IMR-90 (cell line): ENCODE measurements at regions not wholly inside any gene's neighbourhood (a gene's known extent, or its start where the extent isn't known, plus 50 kb on each side); places are given as distances from the start of the nearest gene placed in this dataset.

Experiments used
- ATAC-seq: fragments of 200-7000 bp; cut with Tn5 transposase; 2 replicates; pipeline ENCODE4 v1.9.1; 2020; ENCODE audit warnings: low read depth, mild to moderate bottlenecking, moderate library complexity
- BruUV-seq: library from RNA; stranded (reverse); fragments of 400-500 nt; replicated peaks from 2 replicates; lab custom pipeline; 2021; lab: Mats Ljungman, UMichigan
- CTCF ChIA-PET: fragments of 300-600 bp; formaldehyde crosslinking; extraction: SDS; loops from one replicate; lab custom pipeline; 2021; ENCODE audit warnings: antibody characterized with exemption; lab: Yijun Ruan, JAX
- POLR2A ChIA-PET: fragments of 300-600 bp; sonication (Branson Sonifier 250); formaldehyde crosslinking; loops from one replicate; lab custom pipeline; 2022; ENCODE audit warnings: antibody characterized with exemption; ENCODE audit not compliant: unreplicated experiment; lab: Charles Lee
- DNase-seq: peaks from one replicate; pipeline ENCODE4 v3.0.0; 2013
- H2AFZ ChIP-seq: replicated peaks from 2 replicates; pipeline ENCODE3; 2013; ENCODE audit warnings: low read length, mild to moderate bottlenecking; ENCODE audit not compliant: poor library complexity
- H2AK5ac ChIP-seq: 2 replicates; pipeline ENCODE4 v1.6.1; 2013; ENCODE audit warnings: low read depth, low read length, inconsistent platforms
- H2AK9ac ChIP-seq: replicated peaks from 2 replicates; pipeline ENCODE3; 2013; ENCODE audit warnings: mild to moderate bottlenecking, low read depth, low read length, moderate library complexity; ENCODE audit not compliant: poor library complexity
- H2BK120ac ChIP-seq: 2 replicates; pipeline ENCODE4 v1.6.1; 2013; ENCODE audit warnings: low read depth, low read length, inconsistent platforms
- H2BK15ac ChIP-seq: 3 replicates; pipeline ENCODE4 v1.6.1; 2013; ENCODE audit warnings: low read depth, low read length, inconsistent platforms
- H2BK20ac ChIP-seq: 2 replicates; pipeline ENCODE4 v1.6.1; 2013; ENCODE audit warnings: low read depth, mild to moderate bottlenecking, inconsistent platforms, low read length, moderate library complexity
- H2BK5ac ChIP-seq: 2 replicates; pipeline ENCODE4 v1.6.1; 2013; ENCODE audit warnings: mild to moderate bottlenecking, low read depth, low read length, inconsistent platforms; ENCODE audit not compliant: poor library complexity, severe bottlenecking
- H3K14ac ChIP-seq: replicated peaks from 2 replicates; pipeline ENCODE4 v1.6.1; 2013; ENCODE audit warnings: low read depth, low read length, inconsistent platforms
- H3K18ac ChIP-seq: 2 replicates; pipeline ENCODE4 v1.6.1; 2013; ENCODE audit warnings: low read depth, low read length, control low read depth
- H3K23ac ChIP-seq: 2 replicates; pipeline ENCODE4 v1.6.1; 2013; ENCODE audit warnings: low read depth, low read length, inconsistent platforms
- H3K27ac ChIP-seq: 2 replicates; pipeline ENCODE4 v1.5.1; 2013; ENCODE audit warnings: mild to moderate bottlenecking, control low read depth, low read length; ENCODE audit not compliant: insufficient read depth
- H3K27me3 ChIP-seq: 2 replicates; pipeline ENCODE4 v1.6.1; 2013; ENCODE audit warnings: low read length; ENCODE audit not compliant: control insufficient read depth, insufficient read depth
- H3K36me3 ChIP-seq: 2 replicates; pipeline ENCODE4 v1.6.1; 2013; ENCODE audit warnings: low read length, mixed read lengths; ENCODE audit not compliant: control insufficient read depth, insufficient read depth
- H3K4ac ChIP-seq: 2 replicates; pipeline ENCODE4 v1.6.1; 2013; ENCODE audit warnings: low read depth, low read length, inconsistent platforms
- H3K4me1 ChIP-seq: 2 replicates; pipeline ENCODE4 v1.6.1; 2013; ENCODE audit warnings: low read length, mixed read lengths; ENCODE audit not compliant: control insufficient read depth, insufficient read depth
- H3K4me2 ChIP-seq: 2 replicates; pipeline ENCODE4 v1.6.1; 2013; ENCODE audit warnings: low read depth, mild to moderate bottlenecking, control low read depth, low read length, moderate library complexity
- H3K4me3 ChIP-seq: 2 replicates; pipeline ENCODE4 v1.5.1; 2013; ENCODE audit warnings: low read depth, mild to moderate bottlenecking, control low read depth, low read length, moderate library complexity; ENCODE audit not compliant: insufficient read depth
- H3K56ac ChIP-seq: 2 replicates; pipeline ENCODE4 v1.6.1; 2013; ENCODE audit warnings: low read length, inconsistent platforms; ENCODE audit not compliant: insufficient read depth; ENCODE audit errors: extremely low read depth
- H3K79me1 ChIP-seq, 2 experiments: 2 replicates each; pipeline ENCODE4 v1.6.1; 2013; ENCODE audit warnings: low read length in 2 of 2, inconsistent platforms in 1 of 2, low read depth in 1 of 2
- H3K9ac ChIP-seq: 2 replicates; pipeline ENCODE4 v1.6.1; 2013; ENCODE audit warnings: low read depth, low read length, control low read depth
- H3K9me1 ChIP-seq: 2 replicates; pipeline ENCODE4 v1.6.1; 2013; ENCODE audit warnings: low read length, inconsistent platforms; ENCODE audit not compliant: insufficient read depth
- H3K9me3 ChIP-seq: 2 replicates; pipeline ENCODE4 v1.6.1; 2013; ENCODE audit warnings: low read length; ENCODE audit not compliant: control insufficient read depth, insufficient read depth
- H4K20me1 ChIP-seq: 2 replicates; pipeline ENCODE4 v1.6.1; 2013; ENCODE audit warnings: low read length, inconsistent platforms; ENCODE audit not compliant: insufficient read depth
- H4K5ac ChIP-seq: 2 replicates; pipeline ENCODE4 v1.6.1; 2013; ENCODE audit warnings: mild to moderate bottlenecking, low read depth, low read length, control low read depth
- H4K8ac ChIP-seq, 2 experiments: 2 replicates each; pipeline ENCODE4 v1.6.1; 2013; ENCODE audit warnings: low read depth in 2 of 2, low read length in 2 of 2, control low read depth in 1 of 2, inconsistent platforms in 1 of 2
- H4K91ac ChIP-seq: 2 replicates; pipeline ENCODE4 v1.6.1; 2013; ENCODE audit warnings: low read depth, low read length, inconsistent platforms; ENCODE audit not compliant: insufficient read depth
- BHLHE40 ChIP-seq: fragments of 150-350 bp; IDR thresholded peaks from 2 replicates; pipeline ENCODE4 v1.6.1; 2016; ENCODE audit warnings: mild to moderate bottlenecking, low read depth, low read length
- CEBPB ChIP-seq: IDR thresholded peaks from 2 replicates; pipeline ENCODE4 v1.6.1; 2012; ENCODE audit warnings: low read depth, low read length, improper control_type of control experiment
- CHD1 ChIP-seq: IDR thresholded peaks from 2 replicates; pipeline ENCODE4 v1.6.1; 2012; ENCODE audit warnings: low read depth, low read length, improper control_type of control experiment
- FOS ChIP-seq: fragments of 150-350 bp; IDR thresholded peaks from 2 replicates; pipeline ENCODE4 v1.6.1; 2016; ENCODE audit warnings: low read depth, low read length
- MXI1 ChIP-seq: IDR thresholded peaks from 2 replicates; pipeline ENCODE4 v1.6.1; 2012; ENCODE audit warnings: low read depth, mild to moderate bottlenecking, low read length, moderate library complexity, borderline replicate concordance
- NFE2L2 ChIP-seq: fragments of 150-350 bp; IDR thresholded peaks from 2 replicates; pipeline ENCODE4 v1.6.1; 2016; ENCODE audit warnings: low read depth, mild to moderate bottlenecking, low read length
- POLR2A ChIP-seq: IDR thresholded peaks from 2 replicates; pipeline ENCODE4 v1.6.1; 2012; ENCODE audit warnings: mild to moderate bottlenecking, low read depth, low read length
- RCOR1 ChIP-seq: IDR thresholded peaks from 2 replicates; pipeline ENCODE4 v1.6.1; 2012; ENCODE audit warnings: mild to moderate bottlenecking, low read length, improper control_type of control experiment; ENCODE audit not compliant: insufficient replicate concordance
- RFX5 ChIP-seq: IDR thresholded peaks from 2 replicates; pipeline ENCODE4 v1.8.0; 2012; ENCODE audit warnings: low read depth, mild to moderate bottlenecking, low read length, moderate library complexity
- SMC3 ChIP-seq: fragments of 150-350 bp; IDR thresholded peaks from 2 replicates; pipeline ENCODE4 v1.6.1; 2016; ENCODE audit warnings: low read depth, mild to moderate bottlenecking, antibody characterized with exemption, low read length, moderate library complexity
- whole genome bisulfite sequencing, 2 experiments: methylation state at CpG; one replicate each; pipeline versions ENCODE4 v1.1.5 to v1.1.7; 2013; ENCODE audit warnings: missing lambda C conversion rate in 2 of 2; ENCODE audit not compliant: insufficient read length in 1 of 2; ENCODE audit errors: extremely low coverage in 2 of 2; 5-methylcytosine and 5-hydroxymethylcytosine counted together
- dilution Hi-C: fragments of 300-500 bp; cut with HindIII; formaldehyde crosslinking; loops from one replicate; pipeline ENCODE4 v1.14.3; 2018; ENCODE audit warnings: low sequenced_read_pairs; ENCODE audit not compliant: unreplicated experiment
- in situ Hi-C: fragments of 300-500 bp; cut with MboI; formaldehyde crosslinking; loops from 3 replicates; pipeline ENCODE4 v1.14.3; 2019; ENCODE audit warnings: low sequenced_read_pairs, inconsistent platforms, mixed read lengths
- intact Hi-C: fragments of 100-400 bp; cut with micrococcal nuclease; formaldehyde crosslinking; loops from 2 replicates; pipeline ENCODE4 v1.10.0; 2022
- TF ChIP-seq, protein P1 (sequence below): conservative IDR thresholded peaks from 2 replicates; pipeline ENCODE4 v1.5.1; 2012; ENCODE audit warnings: mild to moderate bottlenecking, low read depth, low read length, improper control_type of control experiment
- TF ChIP-seq, protein P2 (sequence below): fragments of 150-350 bp; IDR thresholded peaks from 2 replicates; pipeline ENCODE4 v1.6.1; 2016; ENCODE audit warnings: low read depth, mild to moderate bottlenecking, low read length, moderate library complexity, borderline replicate concordance
- TF ChIP-seq, protein P3 (sequence below): fragments of 150-350 bp; IDR thresholded peaks from 2 replicates; pipeline ENCODE4 v1.6.1; 2017; ENCODE audit warnings: mild to moderate bottlenecking, antibody characterized with exemption, low read length, low read depth

DNA sequence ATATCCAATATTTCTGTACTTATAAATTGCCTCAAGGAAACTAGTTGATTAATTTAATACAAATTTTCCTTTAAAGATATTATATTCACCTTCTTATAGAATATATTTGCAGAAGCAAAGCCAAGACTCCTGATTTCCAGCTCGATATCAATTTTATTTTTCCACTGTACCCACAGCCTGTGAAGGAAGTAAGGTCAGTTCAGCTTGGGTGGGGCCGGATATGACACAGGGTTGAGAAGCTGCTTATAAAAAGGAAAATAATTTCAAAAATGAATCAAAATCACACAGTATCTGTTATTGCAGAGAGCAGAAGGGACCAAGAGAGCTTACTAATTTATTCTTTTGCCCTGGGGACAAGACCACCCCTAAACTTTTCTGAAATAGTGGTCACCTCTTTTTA is 491.4 kb downstream of the TUSC7 start:
- H3K14ac ChIP-seq: no peak overlapping the region
- no peak overlapping the region for H3K4ac ChIP-seq
- H2AK9ac ChIP-seq: no peak overlapping the region
- ATAC-seq: no peak
- H3K27me3 ChIP-seq: no peaks in the 10 kb centered on the region
- no peak overlapping the region for H2BK15ac ChIP-seq
- H3K36me3 ChIP-seq: no peaks in the 10 kb centered on the region
- BruUV-seq: no TSS peak
- DNase-seq: no peak
- H2AFZ ChIP-seq: no peak overlapping the region
- no peaks in the 10 kb centered on the region for H4K20me1 ChIP-seq
- ChIA-PET POLR2A (no interaction called here), CTCF (no interaction called here)
- H3K4me1 ChIP-seq: no peaks in the 10 kb centered on the region
- H3K9me1 ChIP-seq: no peaks in the 10 kb centered on the region
- TF ChIP-seq, protein P1, sequence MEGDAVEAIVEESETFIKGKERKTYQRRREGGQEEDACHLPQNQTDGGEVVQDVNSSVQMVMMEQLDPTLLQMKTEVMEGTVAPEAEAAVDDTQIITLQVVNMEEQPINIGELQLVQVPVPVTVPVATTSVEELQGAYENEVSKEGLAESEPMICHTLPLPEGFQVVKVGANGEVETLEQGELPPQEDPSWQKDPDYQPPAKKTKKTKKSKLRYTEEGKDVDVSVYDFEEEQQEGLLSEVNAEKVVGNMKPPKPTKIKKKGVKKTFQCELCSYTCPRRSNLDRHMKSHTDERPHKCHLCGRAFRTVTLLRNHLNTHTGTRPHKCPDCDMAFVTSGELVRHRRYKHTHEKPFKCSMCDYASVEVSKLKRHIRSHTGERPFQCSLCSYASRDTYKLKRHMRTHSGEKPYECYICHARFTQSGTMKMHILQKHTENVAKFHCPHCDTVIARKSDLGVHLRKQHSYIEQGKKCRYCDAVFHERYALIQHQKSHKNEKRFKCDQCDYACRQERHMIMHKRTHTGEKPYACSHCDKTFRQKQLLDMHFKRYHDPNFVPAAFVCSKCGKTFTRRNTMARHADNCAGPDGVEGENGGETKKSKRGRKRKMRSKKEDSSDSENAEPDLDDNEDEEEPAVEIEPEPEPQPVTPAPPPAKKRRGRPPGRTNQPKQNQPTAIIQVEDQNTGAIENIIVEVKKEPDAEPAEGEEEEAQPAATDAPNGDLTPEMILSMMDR: no peak
- no peak for TF ChIP-seq POLR2A
- no peak for TF ChIP-seq NFE2L2
- TF ChIP-seq FOS: no peak
- TF ChIP-seq, protein P2, sequence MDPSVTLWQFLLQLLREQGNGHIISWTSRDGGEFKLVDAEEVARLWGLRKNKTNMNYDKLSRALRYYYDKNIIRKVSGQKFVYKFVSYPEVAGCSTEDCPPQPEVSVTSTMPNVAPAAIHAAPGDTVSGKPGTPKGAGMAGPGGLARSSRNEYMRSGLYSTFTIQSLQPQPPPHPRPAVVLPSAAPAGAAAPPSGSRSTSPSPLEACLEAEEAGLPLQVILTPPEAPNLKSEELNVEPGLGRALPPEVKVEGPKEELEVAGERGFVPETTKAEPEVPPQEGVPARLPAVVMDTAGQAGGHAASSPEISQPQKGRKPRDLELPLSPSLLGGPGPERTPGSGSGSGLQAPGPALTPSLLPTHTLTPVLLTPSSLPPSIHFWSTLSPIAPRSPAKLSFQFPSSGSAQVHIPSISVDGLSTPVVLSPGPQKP: no peak
- TF ChIP-seq SMC3: no peak
- TF ChIP-seq, protein P3, sequence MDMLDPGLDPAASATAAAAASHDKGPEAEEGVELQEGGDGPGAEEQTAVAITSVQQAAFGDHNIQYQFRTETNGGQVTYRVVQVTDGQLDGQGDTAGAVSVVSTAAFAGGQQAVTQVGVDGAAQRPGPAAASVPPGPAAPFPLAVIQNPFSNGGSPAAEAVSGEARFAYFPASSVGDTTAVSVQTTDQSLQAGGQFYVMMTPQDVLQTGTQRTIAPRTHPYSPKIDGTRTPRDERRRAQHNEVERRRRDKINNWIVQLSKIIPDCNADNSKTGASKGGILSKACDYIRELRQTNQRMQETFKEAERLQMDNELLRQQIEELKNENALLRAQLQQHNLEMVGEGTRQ: no peak
- no peak for TF ChIP-seq MXI1
- no peak for TF ChIP-seq RFX5
- TF ChIP-seq CEBPB: no peak
- TF ChIP-seq BHLHE40: no peak
- TF ChIP-seq CHD1: no peak
- no peak for TF ChIP-seq RCOR1
- H2AK5ac ChIP-seq: no peak overlapping the region
- H3K9me3 ChIP-seq: no peaks in the 10 kb centered on the region
- H2BK5ac ChIP-seq: no peak overlapping the region
- H2BK120ac ChIP-seq: no peak overlapping the region
- dilution Hi-C loops: no loop called here
- H4K5ac ChIP-seq: no peak overlapping the region
- no peak overlapping the region for H4K91ac ChIP-seq
- no CpG with 5 or more reads among the region's 2 CpGs for WGBS, 2 experiments
- H3K9ac ChIP-seq: no peak overlapping the region
- H3K27ac ChIP-seq: no peak overlapping the region
- H3K79me1 ChIP-seq: no peaks in the 10 kb centered on the region
- no peak overlapping the region for H3K4me3 ChIP-seq
- no peak overlapping the region for H2BK20ac ChIP-seq
- no peak overlapping the region for H3K18ac ChIP-seq
- in situ Hi-C loops: no loop called here
- intact Hi-C loops: no loop called here
- H3K4me2 ChIP-seq: no peak overlapping the region
- H3K23ac ChIP-seq: no peak overlapping the region
- H4K8ac ChIP-seq: no peak overlapping the region
- no peak overlapping the region for H3K56ac ChIP-seq
